Esophagus squamous epithelium (tissue), 4 donors: ENCODE measurements at regions not wholly inside any gene's neighbourhood (a gene's known extent, or its start where the extent isn't known, plus 50 kb on each side); places are given as distances from the start of the nearest gene placed in this dataset.

ENCODE experiments used
- POLR2A ChIP-seq, 4 donors: fragments of 450-650 bp; IDR thresholded peaks; one replicate each; pipeline ENCODE4 v1.6.1; 2017; ENCODE audit warnings: antibody characterized with exemption in 4 of 4, mild to moderate bottlenecking in 4 of 4, moderate library complexity in 3 of 4
- TF ChIP-seq, protein P1 (sequence below), 6 experiments: fragments of 450-650 bp in 4 of 6; fragments of 200-600 bp in 2 of 6; sonication (generic) in 2 of 6; IDR thresholded peaks; one replicate each; pipeline ENCODE4 v1.5.1; 2016 to 2019; ENCODE audit warnings: antibody characterized with exemption in 6 of 6, mild to moderate bottlenecking in 4 of 6, moderate library complexity in 4 of 6

- TF ChIP-seq, protein P1, sequence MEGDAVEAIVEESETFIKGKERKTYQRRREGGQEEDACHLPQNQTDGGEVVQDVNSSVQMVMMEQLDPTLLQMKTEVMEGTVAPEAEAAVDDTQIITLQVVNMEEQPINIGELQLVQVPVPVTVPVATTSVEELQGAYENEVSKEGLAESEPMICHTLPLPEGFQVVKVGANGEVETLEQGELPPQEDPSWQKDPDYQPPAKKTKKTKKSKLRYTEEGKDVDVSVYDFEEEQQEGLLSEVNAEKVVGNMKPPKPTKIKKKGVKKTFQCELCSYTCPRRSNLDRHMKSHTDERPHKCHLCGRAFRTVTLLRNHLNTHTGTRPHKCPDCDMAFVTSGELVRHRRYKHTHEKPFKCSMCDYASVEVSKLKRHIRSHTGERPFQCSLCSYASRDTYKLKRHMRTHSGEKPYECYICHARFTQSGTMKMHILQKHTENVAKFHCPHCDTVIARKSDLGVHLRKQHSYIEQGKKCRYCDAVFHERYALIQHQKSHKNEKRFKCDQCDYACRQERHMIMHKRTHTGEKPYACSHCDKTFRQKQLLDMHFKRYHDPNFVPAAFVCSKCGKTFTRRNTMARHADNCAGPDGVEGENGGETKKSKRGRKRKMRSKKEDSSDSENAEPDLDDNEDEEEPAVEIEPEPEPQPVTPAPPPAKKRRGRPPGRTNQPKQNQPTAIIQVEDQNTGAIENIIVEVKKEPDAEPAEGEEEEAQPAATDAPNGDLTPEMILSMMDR (IDR thresholded peaks at IDR 0.05) = no peak
- TF ChIP-seq POLR2A (IDR thresholded peaks at IDR 0.05) = no peak
These were observed 396.6 kb downstream of the SOX2 start for GRCh38 chr3:182108371-182108770.
